Loucy (cell line): ENCODE measurements at regions not wholly inside any gene's neighbourhood (a gene's known extent, or its start where the extent isn't known, plus 50 kb on each side); places are given as distances from the start of the nearest gene placed in this dataset.

Experiments
- CTCF ChIP-seq: fragments of 200-600 bp; sonication (generic); conservative IDR thresholded peaks from 2 replicates; pipeline ENCODE4 v1.5.1; 2014; ENCODE audit warnings: mild to moderate bottlenecking, antibody characterized with exemption, low read length
- EZH2phosphoT487 ChIP-seq: fragments of 200-600 bp; IDR thresholded peaks from 2 replicates; pipeline ENCODE4 v1.6.1; 2018; ENCODE audit warnings: antibody characterized with exemption, mild to moderate bottlenecking, moderate library complexity, borderline replicate concordance

GRCh38 chr7:33806298-33807154 lies 98.8 kb upstream of the BMPER start:
- no peak for TF ChIP-seq CTCF
- TF ChIP-seq EZH2phosphoT487, result no peak
